ENCODE measurements at regions not wholly inside any gene's neighbourhood (a gene's known extent, or its start where the extent isn't known, plus 50 kb on each side); places are given as distances from the start of the nearest gene placed in this dataset.

GRCh38 chr4:186954956-186955355, 231.3 kb upstream of the FAT1 start:
- no peaks in the 10 kb centered on the region for H3K9me2 ChIP-seq (replicated peaks; ENCODE audit: insufficient read depth)
- H3K27ac ChIP-seq: no peak overlapping the region
- 92% methylated on average over 7 of the region's 7 CpGs for WGBS (ENCODE audit: low lambda C conversion rate, missing lambda C conversion rate)
- no peaks in the 10 kb centered on the region for H3K27me3 ChIP-seq
- TF ChIP-seq CTCF (IDR thresholded peaks at IDR 0.05; ENCODE audit: poor library complexity): no peak
- no peak for TF ChIP-seq EZH2phosphoT487 (IDR thresholded peaks at IDR 0.05; ENCODE audit: low read depth, severe bottlenecking, unreplicated experiment)
- no peak for TF ChIP-seq EZH2 (IDR thresholded peaks at IDR 0.05; ENCODE audit: borderline replicate concordance)
- no peak overlapping the region for H2AFZ ChIP-seq
- H3K4me3 ChIP-seq: no peak overlapping the region
- no peaks in the 10 kb centered on the region for H3K9me3 ChIP-seq (ENCODE audit: low read depth)
- H3K4me1 ChIP-seq (ENCODE audit: insufficient read depth): no peaks in the 10 kb centered on the region
- no peaks in the 10 kb centered on the region for H4K20me1 ChIP-seq (ENCODE audit: insufficient read depth, poor library complexity, severe bottlenecking)
- H3K4me2 ChIP-seq: no peak overlapping the region
- DNase-seq (ENCODE audit: low spot score): no peak
- H3K36me3 ChIP-seq (replicated peaks; ENCODE audit: insufficient read depth, low read depth): no peaks in the 10 kb centered on the region
- H3K79me2 ChIP-seq: no peaks in the 10 kb centered on the region

GRCh38 chr4:186957952-186958555, 234.4 kb upstream of the FAT1 start:
- no peak overlapping the region for H3K4me2 ChIP-seq
- H3K4me1 ChIP-seq (ENCODE audit: insufficient read depth): no peaks in the 10 kb centered on the region
- TF ChIP-seq EZH2 (IDR thresholded peaks at IDR 0.05; ENCODE audit: borderline replicate concordance) (no peak), CTCF (IDR thresholded peaks at IDR 0.05; ENCODE audit: poor library complexity) (no peak), EZH2phosphoT487 (IDR thresholded peaks at IDR 0.05; ENCODE audit: low read depth, severe bottlenecking, unreplicated experiment) (no peak)
- H3K79me2 ChIP-seq: no peaks in the 10 kb centered on the region
- no peak for DNase-seq (ENCODE audit: low spot score)
- WGBS (ENCODE audit: low lambda C conversion rate, missing lambda C conversion rate): 69% methylated on average over 3 of the region's 3 CpGs
- H3K27ac ChIP-seq: no peak overlapping the region
- H3K27me3 ChIP-seq: no peaks in the 10 kb centered on the region
- H3K9me3 ChIP-seq (ENCODE audit: low read depth): no peaks in the 10 kb centered on the region
- H3K9me2 ChIP-seq (replicated peaks; ENCODE audit: insufficient read depth): no peaks in the 10 kb centered on the region
- H3K36me3 ChIP-seq (replicated peaks; ENCODE audit: insufficient read depth, low read depth): no peaks in the 10 kb centered on the region
- no peak overlapping the region for H3K4me3 ChIP-seq
- no peak overlapping the region for H2AFZ ChIP-seq
- no peaks in the 10 kb centered on the region for H4K20me1 ChIP-seq (ENCODE audit: insufficient read depth, poor library complexity, severe bottlenecking)

GRCh38 chr4:186958726-186959350, 235.2 kb upstream of the FAT1 start:
- Histone ChIP-seq H3K36me3 (replicated peaks; ENCODE audit: insufficient read depth, low read depth) (no peaks in the 10 kb centered on the region), H3K27me3 (no peaks in the 10 kb centered on the region), H3K79me2 (no peaks in the 10 kb centered on the region), H3K4me3 (no peak overlapping the region), H4K20me1 (ENCODE audit: insufficient read depth, poor library complexity, severe bottlenecking) (no peaks in the 10 kb centered on the region), H3K4me1 (ENCODE audit: insufficient read depth) (no peaks in the 10 kb centered on the region), H2AFZ (no peak overlapping the region), H3K4me2 (no peak overlapping the region), H3K27ac (no peak overlapping the region), H3K9me2 (replicated peaks; ENCODE audit: insufficient read depth) (no peaks in the 10 kb centered on the region), H3K9me3 (ENCODE audit: low read depth) (no peaks in the 10 kb centered on the region)
- DNase-seq (ENCODE audit: low spot score): no peak
- WGBS (ENCODE audit: low lambda C conversion rate, missing lambda C conversion rate): 87% methylated on average over 6 of the region's 9 CpGs
- TF ChIP-seq EZH2phosphoT487 (IDR thresholded peaks at IDR 0.05; ENCODE audit: low read depth, severe bottlenecking, unreplicated experiment): no peak

- DNase-seq (ENCODE audit: low spot score): no peak
- Histone ChIP-seq H3K4me3 (no peak overlapping the region), H3K27me3 (no peaks in the 10 kb centered on the region), H4K20me1 (ENCODE audit: insufficient read depth, poor library complexity, severe bottlenecking) (no peaks in the 10 kb centered on the region), H3K36me3 (replicated peaks; ENCODE audit: insufficient read depth, low read depth) (no peaks in the 10 kb centered on the region), H3K4me2 (peak overlapping the region; percentile 56), H2AFZ (no peak overlapping the region), H3K79me2 (no peaks in the 10 kb centered on the region), H3K9me3 (ENCODE audit: low read depth) (no peaks in the 10 kb centered on the region), H3K9me2 (replicated peaks; ENCODE audit: insufficient read depth) (no peaks in the 10 kb centered on the region), H3K27ac (no peak overlapping the region), H3K4me1 (ENCODE audit: insufficient read depth) (no peaks in the 10 kb centered on the region)
- 60% methylated on average over 12 of the region's 12 CpGs for WGBS (ENCODE audit: low lambda C conversion rate, missing lambda C conversion rate)
- no peak for TF ChIP-seq CTCF (IDR thresholded peaks at IDR 0.05; ENCODE audit: poor library complexity)
- TF ChIP-seq EZH2phosphoT487 (IDR thresholded peaks at IDR 0.05; ENCODE audit: low read depth, severe bottlenecking, unreplicated experiment): no peak
- TF ChIP-seq EZH2 (IDR thresholded peaks at IDR 0.05; ENCODE audit: borderline replicate concordance): no peak
These were observed 256.5 kb upstream of the FAT1 start for GRCh38 chr4:186979961-186980745.

Measured in hepatocyte (in vitro differentiated cells).